GM21367 (cell line): ENCODE measurements at regions not wholly inside any gene's neighbourhood (a gene's known extent, or its start where the extent isn't known, plus 50 kb on each side); places are given as distances from the start of the nearest gene placed in this dataset.

Experiments used
- ATAC-seq: cut with Tn5 transposase; IDR thresholded peaks from one replicate; pipeline ENCODE4 v1.9.1; 2021; ENCODE audit not compliant: unreplicated experiment

- ATAC-seq = no peak
Measured at GRCh38 chr2:15701341-15701907, 109.8 kb downstream of the DDX1 start.

GRCh38 chr2:15701991-15702390, 110.3 kb downstream of the DDX1 start:
- ATAC-seq = no peak

- ATAC-seq = no peak
Measured at GRCh38 chr2:15702452-15702851, 110.8 kb downstream of the DDX1 start.

DNA sequence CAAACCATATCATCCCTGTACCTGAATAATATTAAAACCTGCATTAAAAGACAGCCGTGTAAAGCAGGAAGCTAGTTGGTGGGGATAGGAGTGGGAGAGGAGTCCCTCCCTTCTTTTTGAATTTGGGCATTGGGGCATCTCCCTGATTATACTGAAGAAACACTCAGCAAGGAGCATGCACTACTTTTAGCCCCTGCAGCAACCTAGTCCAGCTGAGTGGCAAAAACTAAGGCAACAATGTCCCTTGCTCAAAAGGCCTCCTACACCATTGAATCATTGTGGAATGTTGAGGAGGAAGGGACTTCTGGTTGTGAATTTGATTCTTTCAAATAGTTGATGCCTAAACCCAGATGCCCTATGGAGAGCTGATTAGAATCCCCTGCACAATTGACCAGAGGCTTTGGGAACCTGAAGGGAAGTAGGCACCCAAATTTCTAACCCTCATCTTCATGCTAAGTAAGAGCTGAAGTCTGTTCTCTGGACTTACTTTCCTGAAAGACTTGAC, 111.7 kb downstream of the DDX1 start:
- ATAC-seq = no peak

DNA sequence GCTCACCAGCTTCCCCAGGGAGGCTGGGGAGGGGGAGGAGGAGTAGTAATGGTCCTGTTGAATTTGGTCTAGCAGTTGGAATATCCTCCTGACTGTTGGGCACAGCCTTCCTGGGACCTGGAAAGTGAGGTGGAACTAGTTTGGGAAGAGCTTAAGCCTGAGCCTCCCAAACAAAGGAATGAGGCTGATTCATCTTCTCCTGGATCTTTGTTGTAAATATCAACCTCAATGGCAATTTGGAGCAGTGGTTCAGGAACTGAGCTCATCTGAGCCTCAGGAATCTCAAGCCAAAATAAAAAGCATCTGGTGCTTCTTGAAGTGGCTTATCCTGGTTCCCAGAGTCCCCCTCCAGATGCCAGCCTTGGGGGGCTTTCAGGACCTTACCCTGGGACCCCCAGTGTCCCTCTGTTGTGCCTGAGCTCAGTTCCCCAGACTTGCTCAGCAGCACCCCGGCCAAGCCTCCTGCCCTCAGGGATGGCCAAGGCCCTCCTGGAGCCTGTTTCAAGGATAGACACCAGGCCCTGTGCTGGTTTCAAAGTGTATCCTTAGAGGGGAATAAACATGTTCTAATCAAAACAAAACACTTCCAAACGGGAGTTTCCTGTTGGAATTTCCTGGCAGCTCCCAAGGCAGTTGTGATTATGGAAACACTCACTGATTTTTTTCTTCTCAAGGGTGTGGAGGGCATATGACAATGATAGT, 112.6 kb downstream of the DDX1 start:
- no peak for ATAC-seq

DNA sequence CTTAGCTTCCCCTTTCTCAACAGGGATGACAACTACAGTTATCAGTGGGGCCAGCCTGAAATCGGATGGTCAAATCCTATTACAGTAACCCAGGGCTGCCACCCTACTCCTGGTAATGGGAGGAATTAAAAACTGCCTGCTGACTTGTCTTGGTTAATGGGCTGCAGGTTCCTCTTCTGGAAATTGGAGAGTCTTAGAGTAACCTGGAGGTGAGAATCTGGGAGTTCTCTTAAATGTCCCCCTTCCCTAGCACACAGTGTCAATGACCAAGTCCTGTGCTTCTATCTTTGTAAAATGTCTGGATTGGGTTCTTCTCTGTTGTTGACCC, 113.1 kb downstream of the DDX1 start:
- ATAC-seq = no peak

DNA sequence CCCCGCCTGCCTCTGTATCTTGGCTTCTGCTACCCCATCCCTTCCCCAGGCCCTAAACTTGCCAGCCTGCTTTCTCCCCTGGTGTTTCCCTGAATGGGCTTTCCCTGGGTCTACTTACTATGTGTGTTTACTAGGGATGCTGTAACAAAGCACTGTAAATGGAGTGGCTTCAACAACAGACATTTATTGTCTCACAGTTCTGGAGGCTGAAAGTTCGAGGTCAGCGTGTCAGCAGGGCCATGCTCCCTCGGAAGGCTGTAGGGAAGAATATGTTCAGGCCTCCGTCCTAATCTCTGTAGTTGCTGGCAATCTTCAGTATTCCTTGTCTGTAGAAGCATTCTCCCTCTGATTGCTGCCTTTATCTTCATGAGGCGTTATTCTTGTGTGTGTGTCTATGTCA, 113.6 kb downstream of the DDX1 start:
- no peak for ATAC-seq

DNA sequence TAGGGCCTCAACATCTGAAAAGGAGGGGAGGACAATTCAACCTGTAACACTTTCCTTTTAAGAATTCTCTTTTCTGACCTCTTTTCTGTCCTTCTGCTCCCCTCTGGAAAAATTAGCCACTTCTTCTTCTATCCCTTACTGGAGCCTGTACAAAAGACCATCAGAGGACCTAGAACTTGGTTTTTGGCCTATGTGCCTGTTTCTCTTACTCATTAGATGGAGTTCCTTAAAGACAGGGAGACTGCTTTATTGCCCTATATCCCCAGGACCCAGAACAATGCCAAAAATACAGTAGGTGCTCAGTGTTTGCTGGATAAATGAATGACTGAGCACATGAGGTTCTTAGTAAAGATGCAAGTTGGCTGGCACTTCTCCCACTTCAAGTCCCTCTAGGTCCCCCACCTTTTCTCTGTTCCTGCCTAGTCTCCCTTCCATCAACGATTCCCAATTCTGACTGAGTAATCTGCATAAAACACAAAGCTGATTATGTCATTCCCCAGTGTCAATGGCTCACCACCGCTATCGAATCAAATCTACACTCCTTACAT, 114.2 kb downstream of the DDX1 start:
- no peak for ATAC-seq

- no peak for ATAC-seq
Measured at GRCh38 chr2:15706424-15706823, 114.8 kb downstream of the DDX1 start.

DNA sequence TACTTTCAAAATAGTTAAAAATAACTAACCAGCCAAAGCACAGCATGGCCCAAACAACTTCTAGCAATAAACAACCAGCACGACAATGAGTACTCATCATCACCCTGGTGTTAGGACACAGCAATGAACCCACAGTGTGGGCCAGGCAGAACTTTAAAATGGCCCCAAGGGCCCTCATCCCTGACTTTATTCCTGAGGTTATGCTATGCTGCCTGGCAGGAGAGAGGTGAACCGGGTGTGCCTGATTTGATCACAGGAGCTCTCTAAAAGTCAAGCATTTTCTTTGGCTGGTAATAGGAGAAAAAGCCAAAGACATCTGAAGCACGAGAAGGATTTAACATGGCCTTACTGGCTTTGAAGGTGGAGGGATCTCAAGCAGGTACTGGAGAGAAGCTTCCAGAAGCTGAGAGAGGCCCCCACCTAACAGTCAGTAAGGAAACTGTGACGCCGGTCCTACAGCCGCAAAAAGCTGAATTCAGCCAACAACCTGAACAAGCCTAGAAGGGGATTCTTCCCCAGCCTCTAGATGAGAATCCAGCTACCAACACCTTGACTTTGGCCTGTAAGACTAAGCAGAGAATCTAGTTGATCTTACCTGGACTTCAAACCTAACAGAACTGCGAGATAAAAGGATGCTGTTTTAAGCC, 115.4 kb downstream of the DDX1 start:
- no peak for ATAC-seq

- ATAC-seq = no peak
Measured at GRCh38 chr2:15708161-15708560, 116.5 kb downstream of the DDX1 start.

GRCh38 chr2:15708865-15709820, 117.5 kb downstream of the DDX1 start:
- ATAC-seq = no peak

GRCh38 chr2:15711126-15711860, 119.6 kb downstream of the DDX1 start:
- ATAC-seq = no peak

GRCh38 chr2:15712551-15713342, 121.1 kb downstream of the DDX1 start:
- ATAC-seq = no peak

DNA sequence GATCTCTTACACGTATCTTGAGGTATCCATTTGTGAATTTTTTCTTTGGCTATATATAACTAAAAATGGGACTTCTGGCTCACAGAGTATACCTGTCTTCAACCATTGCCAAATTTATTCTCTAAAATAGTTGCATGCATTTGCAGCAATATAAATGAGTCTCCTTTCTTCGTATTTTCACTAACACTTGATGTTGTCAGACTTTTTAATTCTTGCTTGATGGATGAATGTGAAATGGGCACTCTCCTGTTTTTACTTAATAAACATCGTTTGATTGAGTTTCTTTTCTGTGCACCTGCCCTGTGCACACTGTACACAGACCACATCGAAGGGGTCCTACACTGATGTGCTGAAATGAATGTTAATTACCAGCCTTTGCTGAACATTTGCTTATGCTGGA, 121.8 kb downstream of the DDX1 start:
- ATAC-seq = no peak

- no peak for ATAC-seq
Measured at GRCh38 chr2:15714002-15714401, 122.3 kb downstream of the DDX1 start.

- ATAC-seq = no peak
Measured at GRCh38 chr2:15714609-15715008, 122.9 kb downstream of the DDX1 start.

DNA sequence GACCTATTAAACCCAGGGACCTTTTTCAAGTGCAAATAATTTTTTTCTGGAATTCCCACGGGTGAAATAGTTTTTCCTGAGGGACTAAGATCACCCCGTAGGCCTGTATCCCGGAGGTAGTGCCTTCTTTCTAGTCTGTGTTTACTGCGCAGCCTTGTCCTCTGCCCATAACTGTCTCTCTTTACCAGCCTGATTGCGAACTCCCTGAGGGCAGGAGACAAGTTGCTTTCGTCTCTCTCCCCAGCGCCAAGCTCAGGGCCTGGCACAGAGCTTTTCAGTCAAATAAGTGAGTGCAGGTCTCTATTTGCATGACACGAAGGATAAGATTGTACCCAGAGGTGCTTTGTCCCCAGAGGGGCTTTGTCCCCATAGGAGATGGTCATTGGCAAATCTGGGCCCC, 123.9 kb downstream of the DDX1 start:
- ATAC-seq = no peak

DNA sequence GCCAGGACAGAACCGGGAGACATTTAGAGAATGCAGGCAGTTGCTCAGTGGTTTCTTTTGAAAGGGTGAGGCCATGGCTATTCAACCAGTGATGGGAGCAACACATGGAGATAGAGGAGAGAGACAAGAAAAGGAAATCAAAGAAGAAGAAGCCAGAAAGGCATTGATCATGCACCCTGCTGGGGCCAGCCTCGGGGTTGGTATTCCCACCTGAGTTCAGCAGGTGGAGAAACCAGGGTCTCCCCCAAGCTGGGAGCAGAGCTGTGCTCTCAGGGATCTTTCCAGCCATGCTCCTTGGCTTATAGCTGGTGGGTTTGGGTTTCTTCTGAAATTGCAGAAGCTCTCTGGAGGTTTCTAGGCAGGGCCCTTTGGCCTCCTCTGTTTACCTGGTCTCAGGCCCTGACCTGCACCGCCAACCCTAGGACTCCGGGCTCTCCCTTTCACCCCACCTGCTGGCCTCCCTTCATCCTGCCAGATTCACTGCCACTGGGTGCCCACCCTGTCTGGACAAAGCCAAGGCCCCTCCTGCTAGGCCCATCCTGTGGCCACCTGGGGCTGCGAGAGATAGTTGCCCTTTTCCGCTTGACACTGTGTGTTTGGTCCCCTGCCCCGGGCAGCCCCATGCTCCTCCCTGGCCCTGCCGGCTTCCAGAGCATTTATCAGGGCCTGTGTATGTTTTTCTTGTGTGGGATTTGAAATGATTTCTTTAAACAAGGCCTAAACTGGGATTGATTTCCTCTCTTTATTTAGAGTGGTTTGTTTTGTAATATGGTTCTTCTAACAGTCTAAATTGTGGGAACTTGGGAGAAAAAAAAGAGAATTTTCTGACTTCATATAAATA, 126.7 kb downstream of the DDX1 start:
- no peak for ATAC-seq
